ENCODE measurements at regions not wholly inside any gene's neighbourhood (a gene's known extent, or its start where the extent isn't known, plus 50 kb on each side); places are given as distances from the start of the nearest gene placed in this dataset.

DNA sequence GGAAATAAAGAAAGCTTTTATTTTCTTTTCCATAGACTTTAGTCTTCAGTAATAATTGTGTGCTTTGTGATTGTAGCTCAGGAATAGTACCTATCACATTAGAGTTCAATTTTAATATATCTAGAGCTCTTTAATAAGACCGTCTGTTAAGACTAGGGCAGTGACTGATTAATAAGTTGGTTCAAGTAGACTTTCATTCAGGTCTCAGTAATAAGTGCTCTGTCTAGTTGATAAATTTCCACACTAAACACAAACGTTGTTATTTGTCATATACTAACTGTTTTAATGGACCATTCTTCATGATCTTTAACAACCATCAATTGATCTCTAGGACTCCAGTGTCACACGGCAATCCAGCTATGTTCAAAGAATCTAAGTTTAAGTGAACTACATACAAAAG lies 474.5 kb upstream of the ADGRL2 start:
- in situ Hi-C loops (cut with HindIII; ENCODE audit: extremely low pct_ligation_motif_present, low pct_unique_long_range_greater_than_20kb) (no loop called here), intact Hi-C loops (cut with micrococcal nuclease; ENCODE audit: unreplicated experiment) (no loop called here)
- no peaks in the 10 kb centered on the region for H4K20me1 ChIP-seq (ENCODE audit: insufficient read depth, low read length)
- peaks cover 67% of the 10 kb centered on the region for H3K9me3 ChIP-seq (ENCODE audit: low read length)
- no peak for FAIRE-seq
- no peak for ATAC-seq
- H3K27ac ChIP-seq (ENCODE audit: extremely low read length, insufficient read depth, low read length): no peak overlapping the region
- no peak overlapping the region for H3K4me3 ChIP-seq (replicated peaks in 1 of 3; ENCODE audit: insufficient read depth in 1 of 3, low read depth in 2 of 3, low read length in 3 of 3)
- TF ChIP-seq HIVEP1 (CRISPR knock-in tag; IDR thresholded peaks at IDR 0.05) (no peak), DMAP1 (CRISPR knock-in tag; IDR thresholded peaks at IDR 0.05) (no peak), FIP1L1 (IDR thresholded peaks at IDR 0.05; ENCODE audit: borderline replicate concordance, insufficient read depth, low read depth, low read length) (no peak), EP300 (IDR thresholded peaks at IDR 0.05; ENCODE audit: low read depth in 2 of 2, low read length in 2 of 2) (no peak), EP300 (CRISPR knock-in tag; IDR thresholded peaks at IDR 0.05; ENCODE audit: borderline replicate concordance) (no peak), ZBTB20 (CRISPR knock-in tag; IDR thresholded peaks at IDR 0.05; ENCODE audit: borderline replicate concordance, low read depth) (no peak), ZNF3 (CRISPR knock-in tag; IDR thresholded peaks at IDR 0.05) (no peak)
- TF ChIP-seq, protein P1, sequence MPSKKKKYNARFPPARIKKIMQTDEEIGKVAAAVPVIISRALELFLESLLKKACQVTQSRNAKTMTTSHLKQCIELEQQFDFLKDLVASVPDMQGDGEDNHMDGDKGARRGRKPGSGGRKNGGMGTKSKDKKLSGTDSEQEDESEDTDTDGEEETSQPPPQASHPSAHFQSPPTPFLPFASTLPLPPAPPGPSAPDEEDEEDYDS (CRISPR knock-in tag; IDR thresholded peaks at IDR 0.05): no peak
- TF ChIP-seq, protein P2, sequence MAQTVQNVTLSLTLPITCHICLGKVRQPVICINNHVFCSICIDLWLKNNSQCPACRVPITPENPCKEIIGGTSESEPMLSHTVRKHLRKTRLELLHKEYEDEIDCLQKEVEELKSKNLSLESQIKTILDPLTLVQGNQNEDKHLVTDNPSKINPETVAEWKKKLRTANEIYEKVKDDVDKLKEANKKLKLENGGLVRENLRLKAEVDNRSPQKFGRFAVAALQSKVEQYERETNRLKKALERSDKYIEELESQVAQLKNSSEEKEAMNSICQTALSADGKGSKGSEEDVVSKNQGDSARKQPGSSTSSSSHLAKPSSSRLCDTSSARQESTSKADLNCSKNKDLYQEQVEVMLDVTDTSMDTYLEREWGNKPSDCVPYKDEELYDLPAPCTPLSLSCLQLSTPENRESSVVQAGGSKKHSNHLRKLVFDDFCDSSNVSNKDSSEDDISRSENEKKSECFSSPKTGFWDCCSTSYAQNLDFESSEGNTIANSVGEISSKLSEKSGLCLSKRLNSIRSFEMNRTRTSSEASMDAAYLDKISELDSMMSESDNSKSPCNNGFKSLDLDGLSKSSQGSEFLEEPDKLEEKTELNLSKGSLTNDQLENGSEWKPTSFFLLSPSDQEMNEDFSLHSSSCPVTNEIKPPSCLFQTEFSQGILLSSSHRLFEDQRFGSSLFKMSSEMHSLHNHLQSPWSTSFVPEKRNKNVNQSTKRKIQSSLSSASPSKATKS (CRISPR knock-in tag; IDR thresholded peaks at IDR 0.05): no peak
- TF ChIP-seq, protein P3, sequence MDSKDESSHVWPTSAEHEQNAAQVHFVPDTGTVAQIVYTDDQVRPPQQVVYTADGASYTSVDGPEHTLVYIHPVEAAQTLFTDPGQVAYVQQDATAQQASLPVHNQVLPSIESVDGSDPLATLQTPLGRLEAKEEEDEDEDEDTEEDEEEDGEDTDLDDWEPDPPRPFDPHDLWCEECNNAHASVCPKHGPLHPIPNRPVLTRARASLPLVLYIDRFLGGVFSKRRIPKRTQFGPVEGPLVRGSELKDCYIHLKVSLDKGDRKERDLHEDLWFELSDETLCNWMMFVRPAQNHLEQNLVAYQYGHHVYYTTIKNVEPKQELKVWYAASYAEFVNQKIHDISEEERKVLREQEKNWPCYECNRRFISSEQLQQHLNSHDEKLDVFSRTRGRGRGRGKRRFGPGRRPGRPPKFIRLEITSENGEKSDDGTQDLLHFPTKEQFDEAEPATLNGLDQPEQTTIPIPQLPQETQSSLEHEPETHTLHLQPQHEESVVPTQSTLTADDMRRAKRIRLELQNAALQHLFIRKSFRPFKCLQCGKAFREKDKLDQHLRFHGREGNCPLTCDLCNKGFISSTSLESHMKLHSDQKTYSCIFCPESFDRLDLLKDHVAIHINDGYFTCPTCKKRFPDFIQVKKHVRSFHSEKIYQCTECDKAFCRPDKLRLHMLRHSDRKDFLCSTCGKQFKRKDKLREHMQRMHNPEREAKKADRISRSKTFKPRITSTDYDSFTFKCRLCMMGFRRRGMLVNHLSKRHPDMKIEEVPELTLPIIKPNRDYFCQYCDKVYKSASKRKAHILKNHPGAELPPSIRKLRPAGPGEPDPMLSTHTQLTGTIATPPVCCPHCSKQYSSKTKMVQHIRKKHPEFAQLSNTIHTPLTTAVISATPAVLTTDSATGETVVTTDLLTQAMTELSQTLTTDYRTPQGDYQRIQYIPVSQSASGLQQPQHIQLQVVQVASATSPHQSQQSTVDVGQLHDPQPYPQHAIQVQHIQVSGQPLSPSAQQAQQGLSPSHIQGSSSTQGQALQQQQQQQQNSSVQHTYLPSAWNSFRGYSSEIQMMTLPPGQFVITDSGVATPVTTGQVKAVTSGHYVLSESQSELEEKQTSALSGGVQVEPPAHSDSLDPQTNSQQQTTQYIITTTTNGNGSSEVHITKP (CRISPR knock-in tag; IDR thresholded peaks at IDR 0.05; ENCODE audit: low read depth): no peak
- TF ChIP-seq, protein P4, sequence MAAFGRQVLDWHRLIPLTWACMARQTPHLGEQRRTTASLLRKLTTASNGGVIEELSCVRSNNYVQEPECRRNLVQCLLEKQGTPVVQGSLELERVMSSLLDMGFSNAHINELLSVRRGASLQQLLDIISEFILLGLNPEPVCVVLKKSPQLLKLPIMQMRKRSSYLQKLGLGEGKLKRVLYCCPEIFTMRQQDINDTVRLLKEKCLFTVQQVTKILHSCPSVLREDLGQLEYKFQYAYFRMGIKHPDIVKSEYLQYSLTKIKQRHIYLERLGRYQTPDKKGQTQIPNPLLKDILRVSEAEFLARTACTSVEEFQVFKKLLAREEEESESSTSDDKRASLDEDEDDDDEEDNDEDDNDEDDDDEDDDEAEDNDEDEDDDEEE (CRISPR knock-in tag; IDR thresholded peaks at IDR 0.05): no peak
- H2AFZ ChIP-seq (ENCODE audit: low read length): no peak overlapping the region
- H3K36me3 ChIP-seq (replicated peaks in 1 of 2; ENCODE audit: control insufficient read depth in 1 of 2, insufficient read depth in 2 of 2, low read length in 2 of 2): no peaks in the 10 kb centered on the region
- no peak for DNase-seq (ENCODE audit: low spot score)
- no peak overlapping the region for H3K4me2 ChIP-seq (ENCODE audit: low read depth, low read length)
- H3K4me1 ChIP-seq (ENCODE audit: insufficient read depth, low read length): no peaks in the 10 kb centered on the region
- ChIA-PET POLR2A (no interaction called here), CTCF (ENCODE audit: low intra/inter-chr PET ratio, low total read pairs) (no interaction called here)
- no peak overlapping the region for H3K9ac ChIP-seq (ENCODE audit: insufficient read depth, low read depth, low read length)
- 1% methylated on average over 3 of the region's 3 CpGs for WGBS (ENCODE audit: low lambda C conversion rate)
- H3K79me2 ChIP-seq (ENCODE audit: insufficient read depth, low read length): no peaks in the 10 kb centered on the region
- no peaks in the 10 kb centered on the region; a peak in 1 of 5 replicates for H3K27me3 ChIP-seq (ENCODE audit: control insufficient read depth in 1 of 2, insufficient read depth in 2 of 2, low read length in 2 of 2)
- no TSS peak for BruUV-seq (replicated peaks)

Data from HepG2 (cell line).